ENCODE measurements at regions not wholly inside any gene's neighbourhood (a gene's known extent, or its start where the extent isn't known, plus 50 kb on each side); places are given as distances from the start of the nearest gene placed in this dataset.
A peak's percentile ranks its signal among the peaks of the same experiment; 100 is the strongest.

DNA sequence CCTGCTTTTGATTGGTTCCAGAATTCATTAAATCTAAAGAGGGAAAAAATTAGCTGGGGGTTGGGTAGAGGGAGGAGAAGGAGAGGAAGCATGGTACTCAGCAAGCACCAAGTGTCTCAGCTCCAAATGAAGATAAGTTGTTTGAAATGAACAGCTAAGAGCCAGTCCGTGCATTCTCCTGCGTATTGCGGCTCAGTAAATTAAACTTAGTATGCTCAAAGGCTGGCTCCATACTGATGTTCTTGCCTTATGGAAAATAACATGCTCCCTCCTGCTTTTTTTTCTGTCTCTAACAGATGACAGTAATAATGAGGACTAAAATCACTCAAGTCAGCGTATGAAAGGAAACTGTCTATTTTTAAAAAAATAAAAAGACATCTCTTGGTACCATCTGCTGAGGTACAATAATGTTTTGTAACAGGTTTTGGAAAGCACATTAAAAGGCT, 161.0 kb downstream of the SPATA31D1 start:
- TF ChIP-seq, protein P1, sequence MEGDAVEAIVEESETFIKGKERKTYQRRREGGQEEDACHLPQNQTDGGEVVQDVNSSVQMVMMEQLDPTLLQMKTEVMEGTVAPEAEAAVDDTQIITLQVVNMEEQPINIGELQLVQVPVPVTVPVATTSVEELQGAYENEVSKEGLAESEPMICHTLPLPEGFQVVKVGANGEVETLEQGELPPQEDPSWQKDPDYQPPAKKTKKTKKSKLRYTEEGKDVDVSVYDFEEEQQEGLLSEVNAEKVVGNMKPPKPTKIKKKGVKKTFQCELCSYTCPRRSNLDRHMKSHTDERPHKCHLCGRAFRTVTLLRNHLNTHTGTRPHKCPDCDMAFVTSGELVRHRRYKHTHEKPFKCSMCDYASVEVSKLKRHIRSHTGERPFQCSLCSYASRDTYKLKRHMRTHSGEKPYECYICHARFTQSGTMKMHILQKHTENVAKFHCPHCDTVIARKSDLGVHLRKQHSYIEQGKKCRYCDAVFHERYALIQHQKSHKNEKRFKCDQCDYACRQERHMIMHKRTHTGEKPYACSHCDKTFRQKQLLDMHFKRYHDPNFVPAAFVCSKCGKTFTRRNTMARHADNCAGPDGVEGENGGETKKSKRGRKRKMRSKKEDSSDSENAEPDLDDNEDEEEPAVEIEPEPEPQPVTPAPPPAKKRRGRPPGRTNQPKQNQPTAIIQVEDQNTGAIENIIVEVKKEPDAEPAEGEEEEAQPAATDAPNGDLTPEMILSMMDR (conservative IDR thresholded peaks at IDR 0.05 in 1 of 2, IDR thresholded peaks at IDR 0.05 in 1 of 2; ENCODE audit: low read depth in 1 of 2, low read length in 2 of 2): no peak
- TF ChIP-seq EZH2 (IDR thresholded peaks at IDR 0.05; ENCODE audit: low read length, missing control alignments): no peak
- no peaks in the 10 kb centered on the region for H3K4me1 ChIP-seq (ENCODE audit: control insufficient read depth, extremely low read depth, insufficient read depth, low read length)
- no peak overlapping the region for H3K4me2 ChIP-seq (ENCODE audit: extremely low read depth, insufficient read depth, low read length)
- H3K36me3 ChIP-seq (ENCODE audit: control insufficient read depth, insufficient read depth, low read length): no peaks in the 10 kb centered on the region
- no peak overlapping the region for H3K9ac ChIP-seq (ENCODE audit: insufficient read depth, low read length)
- H3K79me2 ChIP-seq (ENCODE audit: control insufficient read depth, insufficient read depth, low read length): no peaks in the 10 kb centered on the region
- H2AFZ ChIP-seq (ENCODE audit: low read length): no peak overlapping the region
- H3K4me3 ChIP-seq (replicated peaks in 1 of 4; ENCODE audit: control extremely low read depth in 1 of 4, insufficient read depth in 1 of 4, low read depth in 3 of 4, low read length in 4 of 4): no peak overlapping the region
- no peak for DNase-seq (ENCODE audit: low read depth in 2 of 2)
- no peaks in the 10 kb centered on the region for H3K27me3 ChIP-seq (ENCODE audit: control insufficient read depth, insufficient read depth, low read length)
- H4K20me1 ChIP-seq (ENCODE audit: control insufficient read depth, extremely low read depth, insufficient read depth, low read length): no peaks in the 10 kb centered on the region
- no peak overlapping the region for H3K27ac ChIP-seq (ENCODE audit: insufficient read depth, low read length)
- no peaks in the 10 kb centered on the region for H3K9me3 ChIP-seq (ENCODE audit: control insufficient read depth, insufficient read depth, low read depth, low read length)

DNA sequence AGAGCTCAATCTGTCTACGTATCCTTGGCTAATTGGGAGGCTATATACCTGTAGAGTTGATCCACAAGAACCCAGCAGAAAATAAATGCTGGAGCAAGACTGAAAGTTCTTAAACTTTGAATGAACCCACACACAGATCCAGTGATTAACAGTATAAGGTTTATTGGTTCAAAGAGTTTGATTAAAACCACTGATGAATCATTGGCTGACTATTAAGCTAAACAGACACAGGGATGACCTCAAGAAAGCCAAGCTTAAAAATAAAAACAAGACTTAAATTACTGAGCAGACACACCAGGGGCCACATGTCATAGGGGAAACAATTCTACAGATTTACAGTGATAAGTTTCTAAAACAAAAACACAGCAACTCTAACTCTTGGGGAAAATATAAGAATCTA, 163.6 kb downstream of the SPATA31D1 start:
- Histone ChIP-seq H3K9ac (ENCODE audit: insufficient read depth, low read length) (no peak overlapping the region), H3K27ac (ENCODE audit: insufficient read depth, low read length) (no peak overlapping the region), H3K4me3 (replicated peaks in 1 of 4; ENCODE audit: control extremely low read depth in 1 of 4, insufficient read depth in 1 of 4, low read depth in 3 of 4, low read length in 4 of 4) (no peak overlapping the region), H3K36me3 (ENCODE audit: control insufficient read depth, insufficient read depth, low read length) (no peaks in the 10 kb centered on the region), H3K4me1 (ENCODE audit: control insufficient read depth, extremely low read depth, insufficient read depth, low read length) (no peaks in the 10 kb centered on the region), H4K20me1 (ENCODE audit: control insufficient read depth, extremely low read depth, insufficient read depth, low read length) (no peaks in the 10 kb centered on the region), H3K79me2 (ENCODE audit: control insufficient read depth, insufficient read depth, low read length) (no peaks in the 10 kb centered on the region), H3K4me2 (ENCODE audit: extremely low read depth, insufficient read depth, low read length) (no peak overlapping the region), H2AFZ (ENCODE audit: low read length) (no peak overlapping the region), H3K9me3 (ENCODE audit: control insufficient read depth, insufficient read depth, low read depth, low read length) (no peaks in the 10 kb centered on the region), H3K27me3 (ENCODE audit: control insufficient read depth, insufficient read depth, low read length) (no peaks in the 10 kb centered on the region)
- peak; percentile 51 to 93 for DNase-seq (ENCODE audit: low read depth in 2 of 2)
- TF ChIP-seq, protein P1 (conservative IDR thresholded peaks at IDR 0.05 in 1 of 2, IDR thresholded peaks at IDR 0.05 in 1 of 2; ENCODE audit: low read depth in 1 of 2, low read length in 2 of 2): no peak
- no peak for TF ChIP-seq EZH2 (IDR thresholded peaks at IDR 0.05; ENCODE audit: low read length, missing control alignments)

DNA sequence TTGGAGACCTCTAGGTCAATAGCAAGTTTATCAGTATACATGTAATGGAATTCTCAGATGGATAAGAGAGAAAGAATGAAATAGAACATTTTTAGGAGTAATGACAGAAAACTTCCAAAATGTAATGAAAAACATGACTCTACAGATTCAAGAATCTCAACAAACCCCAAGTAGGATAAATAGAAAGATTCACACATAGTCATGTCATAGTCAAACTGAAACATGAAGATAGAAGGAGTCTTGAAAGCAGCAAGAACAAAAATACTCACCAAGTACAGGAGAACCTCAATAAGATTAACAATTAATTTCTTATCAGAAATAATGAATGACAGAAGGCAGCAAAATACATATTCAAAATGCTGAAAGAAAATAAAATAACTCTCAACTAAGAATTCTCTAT, 164.5 kb downstream of the SPATA31D1 start:
- Histone ChIP-seq H3K9me3 (ENCODE audit: control insufficient read depth, insufficient read depth, low read depth, low read length) (no peaks in the 10 kb centered on the region), H3K27me3 (ENCODE audit: control insufficient read depth, insufficient read depth, low read length) (no peaks in the 10 kb centered on the region), H3K4me3 (replicated peaks in 1 of 4; ENCODE audit: control extremely low read depth in 1 of 4, insufficient read depth in 1 of 4, low read depth in 3 of 4, low read length in 4 of 4) (no peak overlapping the region), H3K4me1 (ENCODE audit: control insufficient read depth, extremely low read depth, insufficient read depth, low read length) (no peaks in the 10 kb centered on the region), H3K4me2 (ENCODE audit: extremely low read depth, insufficient read depth, low read length) (no peak overlapping the region), H3K27ac (ENCODE audit: insufficient read depth, low read length) (no peak overlapping the region), H3K36me3 (ENCODE audit: control insufficient read depth, insufficient read depth, low read length) (no peaks in the 10 kb centered on the region), H4K20me1 (ENCODE audit: control insufficient read depth, extremely low read depth, insufficient read depth, low read length) (no peaks in the 10 kb centered on the region), H3K79me2 (ENCODE audit: control insufficient read depth, insufficient read depth, low read length) (no peaks in the 10 kb centered on the region), H2AFZ (ENCODE audit: low read length) (no peak overlapping the region), H3K9ac (ENCODE audit: insufficient read depth, low read length) (no peak overlapping the region)
- TF ChIP-seq EZH2 (IDR thresholded peaks at IDR 0.05; ENCODE audit: low read length, missing control alignments): no peak
- TF ChIP-seq, protein P1 (conservative IDR thresholded peaks at IDR 0.05 in 1 of 2, IDR thresholded peaks at IDR 0.05 in 1 of 2; ENCODE audit: low read depth in 1 of 2, low read length in 2 of 2): no peak
- no peak for DNase-seq (ENCODE audit: low read depth in 2 of 2)
